Coronary artery (tissue), 2 donors: ENCODE measurements at regions not wholly inside any gene's neighbourhood (a gene's known extent, or its start where the extent isn't known, plus 50 kb on each side); places are given as distances from the start of the nearest gene placed in this dataset.
"Not testable (repeated sequence)": the region's sequence is repeated elsewhere in the genome, so short reads cannot be mapped to it uniquely, and the experiment has no call there.

Experiments
- DNase-seq: peaks from one replicate; pipeline ENCODE4 v3.0.0-alpha.2; 2017; ENCODE audit warnings: low spot score
- H3K27ac ChIP-seq, 2 donors: fragments of 200-600 bp; sonication (generic); one replicate each; pipeline ENCODE4 v1.5.1; 2016 to 2019
- H3K4me3 ChIP-seq: fragments of 200-600 bp; sonication (generic); 2 replicates; pipeline ENCODE4 v1.5.1; 2016; ENCODE audit warnings: mild to moderate bottlenecking, moderate library complexity
- CTCF ChIP-seq: fragments of 200-600 bp; sonication (generic); IDR thresholded peaks from one replicate; pipeline ENCODE4 v1.5.1; 2019; ENCODE audit warnings: antibody characterized with exemption

GRCh38 chr2:56813490-56813889 is 629.7 kb downstream of the CCDC85A start:
- Histone ChIP-seq H3K27ac (no peak overlapping the region), H3K4me3 (no peak overlapping the region)
- no peak for TF ChIP-seq CTCF
- no peak for DNase-seq

- Histone ChIP-seq H3K4me3 (no peak overlapping the region), H3K27ac (no peak overlapping the region)
- TF ChIP-seq CTCF: no peak
- DNase-seq: no peak
Measured at GRCh38 chr2:56816666-56817065, 632.9 kb downstream of the CCDC85A start.

- H3K27ac ChIP-seq: no peak overlapping the region
- TF ChIP-seq CTCF: no peak
- no peak for DNase-seq
- no peak overlapping the region for H3K4me3 ChIP-seq
Measured at GRCh38 chr2:56831780-56832179, 648.0 kb downstream of the CCDC85A start.

- DNase-seq: no peak
- no peak for TF ChIP-seq CTCF
- Histone ChIP-seq H3K4me3 (no peak overlapping the region), H3K27ac (no peak overlapping the region)
Measured at GRCh38 chr2:56834686-56835085, 650.9 kb downstream of the CCDC85A start.

GRCh38 chr2:56840009-56840408 is 656.2 kb downstream of the CCDC85A start:
- H3K27ac ChIP-seq, DNase-seq, H3K4me3 ChIP-seq: not testable (repeated sequence)

GRCh38 chr2:56860991-56861390 is 677.2 kb downstream of the CCDC85A start:
- Histone ChIP-seq H3K4me3 (no peak overlapping the region), H3K27ac (no peak overlapping the region)
- no peak for DNase-seq
- TF ChIP-seq CTCF: no peak

GRCh38 chr2:56871644-56872043 is 687.9 kb downstream of the CCDC85A start:
- no peak overlapping the region for H3K27ac ChIP-seq
- no peak overlapping the region for H3K4me3 ChIP-seq
- no peak for TF ChIP-seq CTCF
- no peak for DNase-seq

GRCh38 chr2:56874717-56875116 is 690.9 kb downstream of the CCDC85A start:
- no peak for DNase-seq
- TF ChIP-seq CTCF: no peak
- H3K4me3 ChIP-seq: no peak overlapping the region
- H3K27ac ChIP-seq: no peak overlapping the region
